Peyer's patch (tissue), 4 donors: ENCODE measurements at regions not wholly inside any gene's neighbourhood (a gene's known extent, or its start where the extent isn't known, plus 50 kb on each side); places are given as distances from the start of the nearest gene placed in this dataset.

Source experiments
- DNase-seq, 3 donors: peaks; one replicate each; pipeline ENCODE4 v3.0.0-alpha.2; 2017 to 2019
- H3K27ac ChIP-seq, 4 donors: fragments of 200-600 bp; sonication (generic); one replicate each; pipeline ENCODE4 v1.5.1; 2016 to 2019
- H3K27me3 ChIP-seq, 2 donors: fragments of 200-600 bp; sonication (generic); one replicate each; pipeline ENCODE4 v1.5.1; 2019
- H3K36me3 ChIP-seq, 3 donors: fragments of 200-600 bp; sonication (generic); one replicate each; pipeline ENCODE4 v1.5.1; 2016 to 2019
- H3K4me1 ChIP-seq, 4 donors: fragments of 200-600 bp; sonication (generic); one replicate each; pipeline ENCODE4 v1.5.1; 2016 to 2019
- H3K4me3 ChIP-seq, 4 donors: fragments of 200-600 bp; sonication (generic); 1 replicate in 3 of 4; 2 replicates in 1 of 4; pipeline ENCODE4 v1.5.1; 2016 to 2019; ENCODE audit warnings: mild to moderate bottlenecking in 1 of 4
- H3K9me3 ChIP-seq, 4 donors: fragments of 200-600 bp; sonication (generic); one replicate each; pipeline ENCODE4 v1.5.1; 2016 to 2019; ENCODE audit warnings: mild to moderate bottlenecking in 1 of 4
- CTCF ChIP-seq, 6 experiments: fragments of 450-650 bp in 4 of 6; fragments of 200-600 bp in 2 of 6; sonication (generic) in 1 of 6; IDR thresholded peaks; one replicate each; pipeline ENCODE4 v1.5.1; 2017 to 2019; ENCODE audit warnings: antibody characterized with exemption in 6 of 6, mild to moderate bottlenecking in 3 of 6, moderate library complexity in 1 of 6
- POLR2A ChIP-seq, 2 donors: fragments of 450-650 bp; IDR thresholded peaks; one replicate each; pipeline ENCODE4 v1.5.1; 2017; ENCODE audit warnings: antibody characterized with exemption in 2 of 2, mild to moderate bottlenecking in 2 of 2, moderate library complexity in 2 of 2

- H3K36me3 ChIP-seq, result no peaks in the 10 kb centered on the region
- no peaks in the 10 kb centered on the region for H3K4me1 ChIP-seq
- no peaks in the 10 kb centered on the region for H3K9me3 ChIP-seq
- no peaks in the 10 kb centered on the region for H3K27me3 ChIP-seq
- no peak for DNase-seq
- no peak for TF ChIP-seq CTCF (IDR thresholded peaks at IDR 0.05)
- TF ChIP-seq POLR2A (IDR thresholded peaks at IDR 0.05), result no peak
- no peak overlapping the region for H3K27ac ChIP-seq
- H3K4me3 ChIP-seq, result no peak overlapping the region
Observed at GRCh38 chr18:28718696-28719095, 541.8 kb upstream of the CDH2 start.

GRCh38 chr18:28716338-28716737 is 539.4 kb upstream of the CDH2 start:
- Histone ChIP-seq H3K27ac (no peak overlapping the region), H3K36me3 (no peaks in the 10 kb centered on the region)

GRCh38 chr18:28715206-28715605 is 538.3 kb upstream of the CDH2 start:
- no peaks in the 10 kb centered on the region for H3K9me3 ChIP-seq
- H3K4me3 ChIP-seq, result no peak overlapping the region
- H3K4me1 ChIP-seq, result no peaks in the 10 kb centered on the region
- DNase-seq, result no peak
- H3K36me3 ChIP-seq, result no peaks in the 10 kb centered on the region
- TF ChIP-seq POLR2A (IDR thresholded peaks at IDR 0.05) (no peak), CTCF (IDR thresholded peaks at IDR 0.05) (no peak)
- H3K27me3 ChIP-seq, result no peaks in the 10 kb centered on the region
- no peak overlapping the region for H3K27ac ChIP-seq

More at GRCh38 chr18:28716338-28716737, 539.4 kb upstream of the CDH2 start:
- no peak for TF ChIP-seq POLR2A (IDR thresholded peaks at IDR 0.05)
- TF ChIP-seq CTCF (IDR thresholded peaks at IDR 0.05), result no peak
- H3K4me1 ChIP-seq, result no peaks in the 10 kb centered on the region
- H3K27me3 ChIP-seq, result no peaks in the 10 kb centered on the region
- no peaks in the 10 kb centered on the region for H3K9me3 ChIP-seq
- no peak for DNase-seq
- H3K4me3 ChIP-seq, result no peak overlapping the region

- no peak for DNase-seq
- Histone ChIP-seq H3K9me3 (no peaks in the 10 kb centered on the region), H3K4me3 (no peak overlapping the region), H3K4me1 (no peaks in the 10 kb centered on the region), H3K27me3 (no peaks in the 10 kb centered on the region), H3K36me3 (no peaks in the 10 kb centered on the region), H3K27ac (no peak overlapping the region)
- no peak for TF ChIP-seq CTCF (IDR thresholded peaks at IDR 0.05)
- no peak for TF ChIP-seq POLR2A (IDR thresholded peaks at IDR 0.05)
Observed at GRCh38 chr18:28714498-28714897, 537.6 kb upstream of the CDH2 start.

- Histone ChIP-seq H3K9me3 (no peaks in the 10 kb centered on the region), H3K4me1 (no peaks in the 10 kb centered on the region), H3K4me3 (no peak overlapping the region), H3K36me3 (no peaks in the 10 kb centered on the region), H3K27me3 (no peaks in the 10 kb centered on the region), H3K27ac (no peak overlapping the region)
- TF ChIP-seq CTCF (IDR thresholded peaks at IDR 0.05) (no peak), POLR2A (IDR thresholded peaks at IDR 0.05) (no peak)
- no peak for DNase-seq
Observed at GRCh38 chr18:28712796-28713425, 536.0 kb upstream of the CDH2 start.

- TF ChIP-seq POLR2A (IDR thresholded peaks at IDR 0.05) (no peak), CTCF (IDR thresholded peaks at IDR 0.05) (no peak)
- no peak for DNase-seq
- H3K4me3 ChIP-seq, result no peak overlapping the region
- no peaks in the 10 kb centered on the region for H3K4me1 ChIP-seq
- H3K27ac ChIP-seq, result no peak overlapping the region
- H3K27me3 ChIP-seq, result no peaks in the 10 kb centered on the region
- H3K36me3 ChIP-seq, result no peaks in the 10 kb centered on the region
- H3K9me3 ChIP-seq, result no peaks in the 10 kb centered on the region
Observed at GRCh38 chr18:28712172-28712571, 535.2 kb upstream of the CDH2 start.
